DMS114 treated with DMSO at 0.1 percent for 48 hours (cell line): ENCODE measurements at regions not wholly inside any gene's neighbourhood (a gene's known extent, or its start where the extent isn't known, plus 50 kb on each side); places are given as distances from the start of the nearest gene placed in this dataset.
A peak's percentile ranks its signal among the peaks of the same experiment; 100 is the strongest.
"Not testable (repeated sequence)": the region's sequence is repeated elsewhere in the genome, so short reads cannot be mapped to it uniquely, and the experiment has no call there.

ENCODE experiments used
- DNase-seq: peaks from one replicate; lab custom pipeline; 2025; ENCODE audit not compliant: unreplicated experiment; lab: John Stamatoyannopoulos, UW

- DNase-seq: no peak
Observed at GRCh38 chr9:100639854-100640253, 62.0 kb downstream of the CAVIN4 start.

DNA sequence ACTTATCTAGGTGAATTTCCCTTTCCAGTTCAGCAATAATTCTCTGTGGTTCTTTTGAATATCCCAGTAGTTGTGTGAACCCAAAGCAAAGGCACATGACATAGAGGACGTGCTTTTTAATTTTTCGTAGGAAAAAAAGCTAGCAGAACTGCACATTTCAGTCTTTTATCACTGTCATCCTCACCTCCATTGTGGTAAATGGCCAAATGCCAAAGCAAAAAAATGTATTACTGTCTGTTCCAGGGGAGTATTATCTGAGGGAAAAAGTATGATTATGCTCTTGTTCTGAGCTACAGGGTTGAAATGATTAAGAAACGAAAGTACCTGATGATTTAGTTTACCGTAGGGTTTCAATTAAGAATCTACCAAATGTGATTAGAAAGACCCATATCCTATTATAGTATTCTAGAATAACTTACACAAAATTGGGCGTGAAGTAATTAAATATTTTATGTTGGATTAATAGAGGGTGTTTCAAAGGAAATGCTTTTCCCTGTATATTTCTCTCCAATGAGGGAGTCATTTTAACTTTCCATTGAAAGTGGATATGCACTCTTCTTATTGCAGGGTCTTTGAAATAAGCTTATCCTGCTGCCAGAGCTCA, 62.7 kb downstream of the CAVIN4 start:
- DNase-seq: no peak

- DNase-seq: no peak
Observed at GRCh38 chr9:100641166-100641565, 63.3 kb downstream of the CAVIN4 start.

- no peak for DNase-seq
Observed at GRCh38 chr9:100652850-100653249, 75.0 kb downstream of the CAVIN4 start.

GRCh38 chr9:100653643-100654334, 75.9 kb downstream of the CAVIN4 start:
- DNase-seq: no peak

DNA sequence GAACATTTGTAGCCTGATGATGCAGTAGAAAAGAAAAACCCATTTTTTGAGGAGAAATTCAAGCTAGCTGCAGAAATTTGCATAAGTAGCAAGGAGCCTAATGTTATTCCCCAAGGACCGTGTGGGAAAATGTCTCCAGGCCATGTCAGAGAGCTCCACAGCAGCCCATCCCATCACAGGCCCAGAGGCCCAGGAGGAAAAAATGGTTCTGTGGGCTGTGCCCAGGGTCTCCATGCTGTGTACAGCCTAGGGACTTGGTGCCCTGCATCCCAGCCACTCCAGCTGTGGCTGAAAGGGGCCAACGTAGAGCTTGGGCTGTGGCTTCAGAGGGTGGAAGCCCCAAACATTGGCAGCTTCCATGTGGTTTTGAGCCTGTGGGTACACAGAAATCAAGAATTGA, 79.0 kb downstream of the CAVIN4 start:
- not testable (repeated sequence) for DNase-seq

GRCh38 chr9:100661668-100662067, 83.8 kb downstream of the CAVIN4 start:
- no peak for DNase-seq

DNA sequence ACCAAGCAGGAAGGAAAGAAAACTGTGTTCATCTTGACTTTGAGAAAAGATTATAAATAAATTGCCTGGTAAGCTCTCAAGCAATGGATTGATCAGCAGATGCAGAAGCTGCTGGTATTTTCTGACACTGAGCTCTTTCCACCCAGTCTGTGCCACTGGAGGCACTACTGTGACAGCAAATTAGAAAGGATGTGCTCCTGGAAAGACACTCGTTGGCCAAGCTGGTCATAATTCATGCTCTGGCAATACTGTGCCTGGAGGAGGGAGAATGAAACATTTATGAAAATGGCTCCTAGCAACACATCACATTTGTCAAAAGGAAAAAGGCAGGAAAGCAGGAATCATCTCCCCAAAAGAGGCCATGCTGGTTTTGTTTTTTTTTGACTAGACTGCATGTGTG, 84.2 kb downstream of the CAVIN4 start:
- no peak for DNase-seq

DNA sequence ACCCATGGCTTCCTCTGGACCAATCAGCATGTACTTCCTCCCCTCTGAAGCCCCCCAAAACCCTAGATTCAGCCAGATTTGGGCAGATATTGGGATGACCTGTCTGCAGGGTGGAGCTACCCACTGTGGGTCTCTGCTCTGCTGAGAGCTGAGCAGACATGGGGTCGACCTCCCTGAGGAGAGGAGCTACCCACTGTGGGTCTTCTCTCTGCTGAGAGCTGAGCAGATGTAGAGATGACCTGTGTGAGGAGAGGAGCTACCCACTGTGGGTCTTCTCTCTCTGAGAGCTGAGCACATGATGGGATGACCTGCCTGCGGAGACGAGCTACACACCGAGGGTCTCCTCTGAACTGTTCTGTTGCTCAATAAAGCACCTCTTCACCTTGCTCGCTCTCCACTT, 89.6 kb downstream of the CAVIN4 start:
- no peak for DNase-seq

GRCh38 chr9:100668024-100668423, 90.1 kb downstream of the CAVIN4 start:
- DNase-seq: no peak

DNA sequence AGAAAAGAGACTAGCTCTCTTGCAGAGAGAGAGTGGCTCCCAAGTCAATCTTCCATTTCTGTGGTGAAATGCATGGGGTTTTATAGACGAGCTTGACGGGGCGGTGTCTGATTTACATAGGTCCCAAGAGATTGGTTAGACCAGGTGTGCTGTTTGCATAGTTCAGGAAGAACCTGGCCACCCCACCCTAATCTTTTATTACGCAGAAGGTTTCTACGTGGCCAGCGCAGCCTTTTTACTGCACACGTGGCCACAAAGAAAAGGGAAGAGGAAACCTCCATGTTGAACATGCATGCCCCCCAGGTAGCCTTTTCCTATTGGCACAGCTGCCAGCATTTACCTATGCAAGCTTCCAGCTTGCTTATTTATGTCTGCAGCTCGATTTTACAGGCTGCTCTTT, 92.1 kb downstream of the CAVIN4 start:
- DNase-seq: no peak

DNA sequence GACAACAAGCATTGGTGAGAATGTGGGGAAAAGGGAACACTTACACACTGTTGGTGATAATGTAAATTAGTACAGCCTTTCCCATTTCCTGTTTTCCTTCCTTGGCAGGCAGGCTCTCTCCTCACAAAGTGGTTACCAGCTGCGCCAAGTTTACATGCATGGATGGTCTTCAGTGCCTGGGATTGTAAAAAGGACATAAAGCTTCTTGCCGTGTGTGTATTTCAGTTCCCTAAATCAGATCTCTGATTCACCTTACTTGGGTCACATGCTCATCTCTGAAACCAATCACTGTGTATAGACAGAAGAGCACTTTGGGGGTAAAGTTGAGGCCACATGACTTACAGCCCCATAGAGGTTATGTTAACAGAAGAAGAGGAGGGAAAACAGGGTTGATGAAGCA, 92.8 kb downstream of the CAVIN4 start:
- no peak for DNase-seq

- DNase-seq: no peak
Observed at GRCh38 chr9:100671898-100672297, 94.0 kb downstream of the CAVIN4 start.

- DNase-seq: no peak
Observed at GRCh38 chr9:100673249-100673648, 95.4 kb downstream of the CAVIN4 start.

DNA sequence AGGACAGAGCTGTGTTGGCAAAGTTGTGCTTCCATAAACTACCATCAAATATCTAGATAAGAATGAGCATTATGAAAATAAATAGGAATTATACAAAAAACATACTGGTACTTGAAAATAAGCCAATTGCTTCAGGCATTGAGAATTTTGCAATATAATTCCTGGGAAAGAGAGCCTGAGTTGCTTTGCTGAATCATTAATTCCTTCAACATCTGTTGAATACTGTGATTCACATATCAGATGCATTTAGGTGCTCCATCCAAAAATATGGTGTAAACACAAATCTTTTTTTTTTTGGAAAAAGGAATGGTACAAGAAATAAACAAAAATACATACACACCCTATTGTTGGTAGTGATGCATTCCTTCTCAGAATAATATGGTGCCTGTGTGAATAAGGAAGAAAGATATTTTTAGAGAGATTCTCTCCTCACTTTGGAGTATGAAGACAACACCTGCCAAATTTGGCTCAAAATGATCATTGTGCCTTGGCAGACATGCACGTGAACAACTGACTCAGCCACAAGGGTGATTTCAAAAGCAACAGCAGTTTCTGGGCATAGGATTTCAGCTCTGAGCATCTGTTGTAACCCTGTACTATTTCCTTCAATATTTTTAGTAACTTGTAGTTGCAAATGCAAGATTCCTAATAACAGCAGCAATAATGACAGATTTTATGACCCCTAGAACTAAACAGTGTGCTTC, 96.7 kb downstream of the CAVIN4 start:
- DNase-seq: no peak

DNA sequence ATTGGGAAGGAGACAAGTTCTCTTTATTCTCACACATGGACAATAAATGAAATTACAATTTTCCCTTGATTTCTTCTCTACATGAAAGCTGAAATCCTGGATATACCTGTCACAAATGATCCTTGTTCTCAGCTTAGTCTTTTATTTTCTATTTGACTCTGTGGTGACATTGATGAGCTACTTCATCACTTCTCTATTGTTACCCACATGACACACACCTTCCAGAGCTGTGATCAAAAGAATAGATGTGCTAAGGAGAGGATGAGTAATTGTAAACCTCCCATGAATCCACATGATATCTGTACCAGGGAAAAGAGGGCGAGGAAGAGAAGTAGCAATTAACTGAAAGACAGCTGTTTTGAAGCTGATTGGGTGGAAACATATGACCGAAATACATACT, 102.0 kb downstream of the CAVIN4 start:
- no peak for DNase-seq

GRCh38 chr9:100686420-100686819, 108.5 kb downstream of the CAVIN4 start:
- no peak for DNase-seq

DNA sequence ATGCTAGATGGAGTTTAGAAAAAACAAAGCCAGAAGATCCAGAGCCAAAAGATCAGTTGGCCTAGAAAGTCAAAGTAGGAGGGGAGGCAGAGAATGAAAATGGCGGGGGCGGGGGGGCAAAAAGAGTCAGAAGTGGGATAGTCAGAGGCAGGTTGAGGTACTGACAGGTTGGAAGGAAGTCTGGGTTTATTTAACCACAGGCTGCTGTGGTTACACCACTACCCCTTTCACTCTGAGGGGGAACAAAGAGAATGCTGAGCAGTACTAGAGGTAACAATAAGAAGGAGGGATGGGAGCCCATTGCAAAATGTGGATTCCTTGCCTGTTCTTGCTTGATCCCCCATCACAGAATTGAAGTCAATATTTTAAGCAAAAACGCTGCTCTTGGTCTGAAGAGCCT, 111.8 kb downstream of the CAVIN4 start:
- no peak for DNase-seq

DNA sequence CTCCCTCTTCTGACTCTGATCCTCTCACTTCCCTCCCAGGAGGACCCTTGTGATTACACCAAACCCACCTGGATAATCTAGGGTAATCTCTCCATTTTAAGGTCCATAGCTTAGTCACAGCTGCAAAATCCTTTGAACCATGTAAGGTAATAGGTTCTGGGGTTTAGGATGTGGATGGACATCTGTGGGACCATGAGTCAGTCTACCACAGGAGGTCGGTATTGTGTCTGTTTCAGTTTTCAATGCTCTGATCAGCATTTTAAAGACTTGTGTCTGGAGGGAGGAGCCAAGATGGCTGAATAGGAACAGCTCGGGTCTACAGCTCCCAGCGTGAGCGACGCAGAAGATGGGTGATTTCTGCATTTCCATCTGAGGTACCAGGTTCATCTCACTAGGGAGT, 112.6 kb downstream of the CAVIN4 start:
- peak; percentile 11 for DNase-seq

DNA sequence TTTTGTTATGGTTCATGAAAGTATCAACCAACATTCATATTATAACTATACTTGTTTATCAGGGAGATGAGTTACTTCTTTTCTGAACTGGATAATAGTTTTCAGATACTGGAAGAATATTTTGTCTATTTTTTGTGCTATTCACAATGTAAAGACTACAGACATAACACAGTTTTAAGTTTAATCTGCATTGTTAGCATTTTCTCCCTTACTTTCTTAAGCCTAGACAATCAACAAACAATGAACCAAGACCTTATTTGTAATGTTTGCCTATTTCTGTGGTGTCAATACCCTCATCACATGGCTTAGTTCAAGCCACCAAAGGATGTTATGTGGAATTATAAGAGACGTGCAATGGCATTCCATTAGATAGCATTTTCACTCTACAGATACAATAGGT, 119.5 kb downstream of the CAVIN4 start:
- no peak for DNase-seq

GRCh38 chr9:100698945-100699344, 121.1 kb downstream of the CAVIN4 start:
- DNase-seq: no peak

DNA sequence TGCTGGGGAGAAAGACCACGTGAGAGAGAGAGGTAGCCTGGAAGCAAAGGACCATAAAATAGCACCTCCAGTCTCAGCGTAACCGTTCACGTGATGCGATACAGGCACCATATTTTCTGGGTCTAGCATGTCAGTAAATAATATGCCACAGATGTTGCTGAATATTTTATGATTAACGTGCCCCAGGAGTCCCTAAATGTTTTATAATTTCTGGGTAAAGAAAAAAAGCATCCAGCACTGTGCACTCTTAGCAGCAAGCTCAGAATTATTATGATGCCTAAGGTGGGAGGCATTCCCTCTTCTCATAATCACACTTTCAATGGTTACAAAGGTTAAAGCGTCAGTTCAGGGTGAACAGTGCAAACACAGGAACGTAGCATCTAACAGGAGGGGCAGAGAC, 121.8 kb downstream of the CAVIN4 start:
- DNase-seq: no peak
